Keratinocyte (primary cell): ENCODE measurements at regions not wholly inside any gene's neighbourhood (a gene's known extent, or its start where the extent isn't known, plus 50 kb on each side); places are given as distances from the start of the nearest gene placed in this dataset.

Experiments used
- DNase-seq: peaks from one replicate; pipeline ENCODE4 v3.0.0-alpha.2; 2011; ENCODE audit warnings: low read depth, missing footprints, low spot score
- FAIRE-seq: peaks from 2 replicates; lab custom pipeline; 2011; peaks lifted over from hg19 to GRCh38; lab: Jason Lieb, UNC
- H2AFZ ChIP-seq: 2 replicates; pipeline ENCODE4 v1.6.0; 2012; ENCODE audit warnings: low read length, control low read depth, inconsistent platforms; ENCODE audit not compliant: control insufficient read depth
- H3K27ac ChIP-seq: 2 replicates; pipeline ENCODE4 v1.5.1; 2011; ENCODE audit warnings: low read length; ENCODE audit not compliant: control insufficient read depth, insufficient read depth
- H3K27me3 ChIP-seq: 3 replicates; pipeline ENCODE4 v1.6.0; 2011; ENCODE audit warnings: low read length; ENCODE audit not compliant: control insufficient read depth, insufficient read depth; ENCODE audit errors: extremely low read depth
- H3K36me3 ChIP-seq, 2 experiments: 2 replicates in 1 of 2; 3 replicates in 1 of 2; pipeline ENCODE4 v1.5.1; 2011; ENCODE audit warnings: low read length in 2 of 2, mild to moderate bottlenecking in 1 of 2; ENCODE audit not compliant: control insufficient read depth in 2 of 2, insufficient read depth in 2 of 2; ENCODE audit errors: extremely low read depth in 1 of 2
- H3K4me1 ChIP-seq: 3 replicates; pipeline ENCODE4 v1.5.1; 2011; ENCODE audit warnings: low read length; ENCODE audit not compliant: control insufficient read depth, insufficient read depth; ENCODE audit errors: extremely low read depth
- H3K4me2 ChIP-seq: 3 replicates; pipeline ENCODE4 v1.6.0; 2011; ENCODE audit warnings: low read depth, low read length; ENCODE audit not compliant: control insufficient read depth, insufficient read depth; ENCODE audit errors: extremely low read depth
- H3K4me3 ChIP-seq, 3 experiments: fragments of 200-600 bp in 1 of 3; sonication (generic) in 1 of 3; 2 replicates in 2 of 3; 3 replicates in 1 of 3; pipeline ENCODE4 v1.5.1; 2011 to 2016; ENCODE audit warnings: low read length in 3 of 3, mild to moderate bottlenecking in 3 of 3, control low read depth in 2 of 3, inconsistent platforms in 1 of 3, low read depth in 1 of 3, mixed read lengths in 1 of 3, mixed run types in 1 of 3, moderate library complexity in 1 of 3; ENCODE audit not compliant: control insufficient read depth in 2 of 3, insufficient read depth in 2 of 3; ENCODE audit errors: extremely low read depth in 1 of 3
- H3K79me2 ChIP-seq: 2 replicates; pipeline ENCODE4 v1.6.0; 2012; ENCODE audit warnings: low read length; ENCODE audit not compliant: control insufficient read depth, insufficient read depth
- H3K9ac ChIP-seq: 3 replicates; pipeline ENCODE4 v1.6.0; 2011; ENCODE audit warnings: low read length; ENCODE audit not compliant: control insufficient read depth, insufficient read depth; ENCODE audit errors: extremely low read depth
- H3K9me1 ChIP-seq: 3 replicates; pipeline ENCODE4 v1.6.0; 2011; ENCODE audit warnings: low read length; ENCODE audit not compliant: control insufficient read depth, insufficient read depth; ENCODE audit errors: extremely low read depth
- H3K9me3 ChIP-seq: 2 replicates; pipeline ENCODE4 v1.5.1; 2012; ENCODE audit warnings: low read depth, low read length; ENCODE audit not compliant: control insufficient read depth
- H4K20me1 ChIP-seq: 3 replicates; pipeline ENCODE4 v1.6.0; 2011; ENCODE audit warnings: low read length; ENCODE audit not compliant: control insufficient read depth, insufficient read depth; ENCODE audit errors: extremely low read depth
- EZH2 ChIP-seq: IDR thresholded peaks from one replicate; pipeline ENCODE4 v1.6.1; 2012; ENCODE audit warnings: inconsistent platforms, mild to moderate bottlenecking, low read length, moderate library complexity
- dilution Hi-C: fragments of 300-500 bp; cut with MboI; formaldehyde crosslinking; loops from one replicate; pipeline ENCODE4 v1.7.0; 2020; ENCODE audit warnings: low sequenced_read_pairs; ENCODE audit not compliant: extremely low pct_ligation_motif_present
- TF ChIP-seq, protein P1 (sequence below), 3 experiments: IDR thresholded peaks in 1 of 3; conservative IDR thresholded peaks in 1 of 3; optimal IDR thresholded peaks in 1 of 3; 2 replicates in 2 of 3; 3 replicates in 1 of 3; pipeline versions ENCODE3 to v1.5.1; 2011; ENCODE audit warnings: low read length in 3 of 3, mild to moderate bottlenecking in 3 of 3, moderate library complexity in 2 of 3, control low read depth in 1 of 3, inconsistent platforms in 1 of 3; ENCODE audit not compliant: insufficient read depth in 2 of 3; ENCODE audit errors: extremely low read depth in 1 of 3

DNA sequence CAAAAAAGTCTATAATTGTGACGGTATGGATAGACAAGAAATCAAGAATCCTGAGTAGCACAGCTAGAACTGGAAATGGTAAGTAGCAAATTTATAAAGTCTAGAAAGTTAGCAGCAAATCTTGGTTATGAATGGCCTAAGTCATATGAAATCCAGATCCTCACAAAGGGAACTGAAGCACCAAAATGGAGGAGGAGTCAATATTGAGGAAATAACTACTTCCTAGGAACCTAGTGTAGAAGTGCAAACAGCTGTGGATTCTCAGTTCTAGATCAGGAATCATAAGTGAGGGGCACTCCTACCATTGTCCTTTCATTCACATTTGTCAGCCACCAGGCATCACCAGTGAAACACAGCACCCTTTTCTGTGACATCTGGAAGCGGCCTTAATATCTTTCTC, 202.2 kb upstream of the DCN start:
- Histone ChIP-seq H3K79me2 (no peaks in the 10 kb centered on the region), H3K9me3 (no peaks in the 10 kb centered on the region), H3K36me3 (no peaks in the 10 kb centered on the region), H3K9me1 (no peaks in the 10 kb centered on the region), H3K27me3 (no peaks in the 10 kb centered on the region), H3K4me2 (no peak overlapping the region), H3K4me3 (no peak overlapping the region), H3K27ac (no peak overlapping the region), H4K20me1 (no peaks in the 10 kb centered on the region), H3K9ac (no peak overlapping the region), H2AFZ (no peak overlapping the region), H3K4me1 (peaks cover 7% of the 10 kb centered on the region)
- dilution Hi-C loops = no loop called here
- TF ChIP-seq EZH2 = no peak
- TF ChIP-seq, protein P1, sequence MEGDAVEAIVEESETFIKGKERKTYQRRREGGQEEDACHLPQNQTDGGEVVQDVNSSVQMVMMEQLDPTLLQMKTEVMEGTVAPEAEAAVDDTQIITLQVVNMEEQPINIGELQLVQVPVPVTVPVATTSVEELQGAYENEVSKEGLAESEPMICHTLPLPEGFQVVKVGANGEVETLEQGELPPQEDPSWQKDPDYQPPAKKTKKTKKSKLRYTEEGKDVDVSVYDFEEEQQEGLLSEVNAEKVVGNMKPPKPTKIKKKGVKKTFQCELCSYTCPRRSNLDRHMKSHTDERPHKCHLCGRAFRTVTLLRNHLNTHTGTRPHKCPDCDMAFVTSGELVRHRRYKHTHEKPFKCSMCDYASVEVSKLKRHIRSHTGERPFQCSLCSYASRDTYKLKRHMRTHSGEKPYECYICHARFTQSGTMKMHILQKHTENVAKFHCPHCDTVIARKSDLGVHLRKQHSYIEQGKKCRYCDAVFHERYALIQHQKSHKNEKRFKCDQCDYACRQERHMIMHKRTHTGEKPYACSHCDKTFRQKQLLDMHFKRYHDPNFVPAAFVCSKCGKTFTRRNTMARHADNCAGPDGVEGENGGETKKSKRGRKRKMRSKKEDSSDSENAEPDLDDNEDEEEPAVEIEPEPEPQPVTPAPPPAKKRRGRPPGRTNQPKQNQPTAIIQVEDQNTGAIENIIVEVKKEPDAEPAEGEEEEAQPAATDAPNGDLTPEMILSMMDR (optimal IDR thresholded peaks at IDR 0.05 in 1 of 3, IDR thresholded peaks at IDR 0.05 in 1 of 3, conservative IDR thresholded peaks at IDR 0.05 in 1 of 3; ENCODE audit: extremely low read depth in 1 of 3, insufficient read depth in 2 of 3, low read length in 3 of 3) = no peak
- DNase-seq (no peak), FAIRE-seq (no peak)

DNA sequence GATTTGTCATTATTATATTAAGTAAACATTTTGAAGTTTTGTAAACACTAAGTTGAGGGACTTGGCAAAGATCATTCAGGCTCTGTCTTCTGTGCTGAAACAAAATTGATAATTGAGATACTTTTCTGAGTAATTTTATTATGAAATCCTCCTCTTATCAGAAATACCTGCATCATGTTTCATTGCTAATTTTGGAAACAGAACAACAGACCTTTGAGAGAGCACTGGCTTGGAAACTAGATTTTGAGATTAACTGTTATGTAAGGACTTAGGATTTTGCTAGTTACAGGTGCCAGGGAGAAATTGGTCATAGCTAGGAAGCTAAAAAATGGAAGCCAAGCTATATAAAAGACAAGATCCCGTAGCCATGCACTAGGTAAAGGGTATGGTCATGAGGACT, 201.7 kb upstream of the DCN start:
- Histone ChIP-seq H3K27ac (no peak overlapping the region), H4K20me1 (no peaks in the 10 kb centered on the region), H2AFZ (no peak overlapping the region), H3K9me1 (no peaks in the 10 kb centered on the region), H3K36me3 (no peaks in the 10 kb centered on the region), H3K9me3 (no peaks in the 10 kb centered on the region), H3K4me3 (no peak overlapping the region), H3K4me2 (no peak overlapping the region), H3K27me3 (no peaks in the 10 kb centered on the region), H3K4me1 (peaks cover 7% of the 10 kb centered on the region), H3K79me2 (no peaks in the 10 kb centered on the region), H3K9ac (no peak overlapping the region)
- dilution Hi-C loops = no loop called here
- TF ChIP-seq EZH2 = no peak
- TF ChIP-seq, protein P1 (optimal IDR thresholded peaks at IDR 0.05 in 1 of 3, IDR thresholded peaks at IDR 0.05 in 1 of 3, conservative IDR thresholded peaks at IDR 0.05 in 1 of 3; ENCODE audit: extremely low read depth in 1 of 3, insufficient read depth in 2 of 3, low read length in 3 of 3) = no peak
- no peak for DNase-seq
- no peak for FAIRE-seq
